Kidney (tissue), 13 donors: ENCODE measurements at regions not wholly inside any gene's neighbourhood (a gene's known extent, or its start where the extent isn't known, plus 50 kb on each side); places are given as distances from the start of the nearest gene placed in this dataset.

ENCODE experiments used
- DNase-seq, 5 donors: peaks; one replicate each; pipeline ENCODE4 v3.0.0-alpha.2; 2013 to 2020
- FAIRE-seq: peaks from 2 replicates; lab custom pipeline; 2012; peaks lifted over from hg19 to GRCh38; lab: Jason Lieb, UNC
- H3K27ac ChIP-seq, 2 donors: one replicate each; pipeline ENCODE4 v1.7.0; 2013; ENCODE audit warnings: low read depth in 2 of 2, low read length in 2 of 2, inconsistent platforms in 1 of 2
- H3K27me3 ChIP-seq: one replicate; pipeline ENCODE4 v1.7.1; 2013; ENCODE audit warnings: low read length, inconsistent platforms; ENCODE audit not compliant: control insufficient read depth, insufficient read depth
- H3K36me3 ChIP-seq, 3 donors: one replicate each; pipeline versions ENCODE4 v1.7.0 to v1.7.1; 2013; ENCODE audit warnings: low read length in 3 of 3, control low read depth in 1 of 3, inconsistent platforms in 1 of 3; ENCODE audit not compliant: insufficient read depth in 3 of 3, control insufficient read depth in 2 of 3
- H3K4me1 ChIP-seq, 3 donors: one replicate each; pipeline versions ENCODE4 v1.7.0 to v1.7.1; 2013; ENCODE audit warnings: low read length in 3 of 3, inconsistent platforms in 1 of 3, low read depth in 1 of 3; ENCODE audit not compliant: control insufficient read depth in 2 of 3, insufficient read depth in 2 of 3
- H3K4me3 ChIP-seq, 3 donors: one replicate each; pipeline versions ENCODE4 v1.7.0 to v1.8.1; 2013; ENCODE audit warnings: low read length in 3 of 3, control low read depth in 1 of 3, inconsistent platforms in 1 of 3
- H3K9ac ChIP-seq, 3 donors: one replicate each; pipeline versions ENCODE4 v1.7.0 to v1.7.1; 2013; ENCODE audit warnings: low read length in 3 of 3, control low read depth in 1 of 3, inconsistent platforms in 1 of 3
- H3K9me3 ChIP-seq, 3 donors: one replicate each; pipeline versions ENCODE4 v1.7.0 to v1.7.1; 2013; ENCODE audit warnings: low read length in 3 of 3, control low read depth in 1 of 3, inconsistent platforms in 1 of 3; ENCODE audit not compliant: control insufficient read depth in 2 of 3, insufficient read depth in 1 of 3
- intact Hi-C: fragments of 100-400 bp; cut with DNase I; formaldehyde crosslinking; loops from one replicate; pipeline ENCODE4 v1.11.1; 2022
- TF ChIP-seq, protein P1 (sequence below): IDR thresholded peaks from 3 replicates; pipeline ENCODE4 v1.5.1; 2012; ENCODE audit warnings: mild to moderate bottlenecking, moderate library complexity, borderline replicate concordance; ENCODE audit not compliant: insufficient read depth; ENCODE audit errors: extremely low read depth
- donor health status: control.
- donor health status: control.
- donor health status: control.
- donor health status: control.
- donor health status: control.
- donor health status: DM: yes; HTN: yes; CAD: no.
- donor health status: Normal renal cell carcinoma (clear cell type).

DNA sequence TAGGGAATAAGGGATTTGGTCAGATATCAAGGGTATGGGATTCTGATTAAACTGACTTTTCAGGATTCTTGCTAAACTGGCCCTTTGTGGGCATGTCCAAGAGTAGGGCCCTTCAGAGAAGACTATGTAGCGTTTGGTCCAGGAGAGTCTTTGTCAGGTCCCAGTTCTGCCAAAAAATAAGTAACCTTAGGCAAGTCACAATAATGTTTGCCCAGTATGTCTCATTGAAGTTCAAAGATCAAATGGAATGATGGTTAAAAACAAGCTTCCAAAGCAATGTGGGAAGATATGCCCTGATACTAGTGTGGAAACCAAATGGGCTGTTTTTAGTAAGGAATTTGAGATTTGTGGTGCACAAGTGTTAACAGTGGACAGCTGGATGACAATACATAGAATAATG lies 454.4 kb downstream of the WDR72 start:
- H3K36me3 ChIP-seq, result no peaks in the 10 kb centered on the region
- no peaks in the 10 kb centered on the region for H3K27me3 ChIP-seq
- TF ChIP-seq, protein P1, sequence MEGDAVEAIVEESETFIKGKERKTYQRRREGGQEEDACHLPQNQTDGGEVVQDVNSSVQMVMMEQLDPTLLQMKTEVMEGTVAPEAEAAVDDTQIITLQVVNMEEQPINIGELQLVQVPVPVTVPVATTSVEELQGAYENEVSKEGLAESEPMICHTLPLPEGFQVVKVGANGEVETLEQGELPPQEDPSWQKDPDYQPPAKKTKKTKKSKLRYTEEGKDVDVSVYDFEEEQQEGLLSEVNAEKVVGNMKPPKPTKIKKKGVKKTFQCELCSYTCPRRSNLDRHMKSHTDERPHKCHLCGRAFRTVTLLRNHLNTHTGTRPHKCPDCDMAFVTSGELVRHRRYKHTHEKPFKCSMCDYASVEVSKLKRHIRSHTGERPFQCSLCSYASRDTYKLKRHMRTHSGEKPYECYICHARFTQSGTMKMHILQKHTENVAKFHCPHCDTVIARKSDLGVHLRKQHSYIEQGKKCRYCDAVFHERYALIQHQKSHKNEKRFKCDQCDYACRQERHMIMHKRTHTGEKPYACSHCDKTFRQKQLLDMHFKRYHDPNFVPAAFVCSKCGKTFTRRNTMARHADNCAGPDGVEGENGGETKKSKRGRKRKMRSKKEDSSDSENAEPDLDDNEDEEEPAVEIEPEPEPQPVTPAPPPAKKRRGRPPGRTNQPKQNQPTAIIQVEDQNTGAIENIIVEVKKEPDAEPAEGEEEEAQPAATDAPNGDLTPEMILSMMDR, result no peak
- intact Hi-C loops, result no loop called here
- H3K4me3 ChIP-seq, result no peak overlapping the region
- H3K27ac ChIP-seq, result no peak overlapping the region
- no peak overlapping the region for H3K9ac ChIP-seq
- H3K9me3 ChIP-seq, result no peaks in the 10 kb centered on the region
- no peaks in the 10 kb centered on the region for H3K4me1 ChIP-seq
- DNase-seq (no peak), FAIRE-seq (no peak)

DNA sequence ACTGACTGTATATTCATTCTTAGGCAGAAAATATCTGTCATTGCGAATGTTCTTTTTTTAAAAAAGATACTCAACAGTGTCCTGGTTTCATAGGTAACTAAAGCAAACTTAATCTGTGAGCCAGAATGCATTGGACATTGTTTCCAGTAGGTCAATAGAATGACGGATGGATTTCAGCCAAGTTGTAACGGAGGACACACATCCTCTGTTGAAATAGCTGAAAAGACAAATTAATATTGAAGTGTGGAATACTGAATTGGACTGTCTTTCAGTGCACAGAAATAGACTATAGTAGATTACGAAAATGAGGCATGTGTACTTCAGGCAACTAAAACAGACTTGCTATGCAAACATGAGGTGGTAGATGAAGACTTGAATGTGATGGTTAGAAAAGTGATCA lies 461.6 kb downstream of the WDR72 start:
- Histone ChIP-seq H3K9ac (no peak overlapping the region), H3K4me3 (no peak overlapping the region), H3K4me1 (no peaks in the 10 kb centered on the region), H3K9me3 (no peaks in the 10 kb centered on the region), H3K27me3 (no peaks in the 10 kb centered on the region), H3K27ac (no peak overlapping the region), H3K36me3 (no peaks in the 10 kb centered on the region)
- DNase-seq (no peak), FAIRE-seq (no peak)
- intact Hi-C loops, result loop anchor here (10.0 kb wide), 1 partner anchor 63 kb away; no protein-coding TSS in a partner anchor
- TF ChIP-seq, protein P1, result no peak

DNA sequence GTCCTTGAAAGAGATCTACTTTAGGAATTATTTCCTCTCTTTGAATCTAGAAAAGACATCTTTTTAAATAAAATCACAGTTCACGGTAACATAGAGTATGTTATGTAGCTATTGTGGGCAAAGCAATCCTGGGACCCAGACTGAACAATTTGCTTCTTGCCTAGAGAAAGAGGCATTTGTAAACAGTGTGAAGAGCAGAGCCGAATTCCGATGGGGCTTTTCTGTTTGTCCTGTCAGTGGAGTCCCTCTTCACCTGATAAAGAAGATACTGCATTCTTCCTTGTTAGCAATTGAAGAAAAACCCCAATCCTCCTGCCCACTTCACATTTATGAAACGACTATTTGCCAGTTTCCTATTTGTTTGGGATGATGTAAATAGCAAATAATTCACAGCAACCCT lies 462.9 kb downstream of the WDR72 start:
- H3K9me3 ChIP-seq, result no peaks in the 10 kb centered on the region
- H3K4me1 ChIP-seq, result no peaks in the 10 kb centered on the region
- no peaks in the 10 kb centered on the region for H3K27me3 ChIP-seq
- H3K4me3 ChIP-seq, result no peak overlapping the region
- H3K36me3 ChIP-seq, result no peaks in the 10 kb centered on the region
- DNase-seq, result no peak
- TF ChIP-seq, protein P1, result no peak
- no peak overlapping the region for H3K27ac ChIP-seq
- no peak overlapping the region for H3K9ac ChIP-seq
- intact Hi-C loops, result loop anchor here (10.0 kb wide), 1 partner anchor 62 kb away; no protein-coding TSS in a partner anchor
- FAIRE-seq, result no peak

GRCh38 chr15:53295574-53295973 lies 463.9 kb downstream of the WDR72 start:
- FAIRE-seq, result no peak
- no peak for DNase-seq

More at GRCh38 chr15:53295574-53295973, 463.9 kb downstream of the WDR72 start:
- TF ChIP-seq, protein P1, result no peak
- H3K27me3 ChIP-seq, result no peaks in the 10 kb centered on the region
- no peak overlapping the region for H3K27ac ChIP-seq
- H3K4me1 ChIP-seq, result no peaks in the 10 kb centered on the region
- H3K9me3 ChIP-seq, result no peaks in the 10 kb centered on the region
- intact Hi-C loops, result loop anchor here (10.0 kb wide), 1 partner anchor 61 kb away; no protein-coding TSS in a partner anchor
- no peaks in the 10 kb centered on the region for H3K36me3 ChIP-seq
- H3K9ac ChIP-seq, result no peak overlapping the region
- H3K4me3 ChIP-seq, result no peak overlapping the region
